GM21381 (cell line): ENCODE measurements at regions not wholly inside any gene's neighbourhood (a gene's known extent, or its start where the extent isn't known, plus 50 kb on each side); places are given as distances from the start of the nearest gene placed in this dataset.

Source experiments
- ATAC-seq: cut with Tn5 transposase; IDR thresholded peaks from one replicate; pipeline ENCODE4 v1.9.1; 2021; ENCODE audit warnings: mild to moderate bottlenecking, moderate library complexity; ENCODE audit not compliant: unreplicated experiment

GRCh38 chr18:22838221-22838620 is 94.9 kb upstream of the RBBP8 start:
- ATAC-seq, result no peak

- ATAC-seq, result no peak
Observed at GRCh38 chr18:22838639-22839277, 94.4 kb upstream of the RBBP8 start.

- no peak for ATAC-seq
Observed at GRCh38 chr18:22839340-22839821, 93.7 kb upstream of the RBBP8 start.

GRCh38 chr18:22840606-22841144 is 92.5 kb upstream of the RBBP8 start:
- no peak for ATAC-seq

- ATAC-seq, result no peak
Observed at GRCh38 chr18:22841840-22842239, 91.3 kb upstream of the RBBP8 start.

GRCh38 chr18:22844190-22844589 is 88.9 kb upstream of the RBBP8 start:
- ATAC-seq, result no peak

GRCh38 chr18:22844628-22845027 is 88.5 kb upstream of the RBBP8 start:
- ATAC-seq, result no peak

GRCh38 chr18:22846088-22846683 is 86.9 kb upstream of the RBBP8 start:
- no peak for ATAC-seq

- no peak for ATAC-seq
Observed at GRCh38 chr18:22846697-22847096, 86.4 kb upstream of the RBBP8 start.

- ATAC-seq, result no peak
Observed at GRCh38 chr18:22847392-22847791, 85.7 kb upstream of the RBBP8 start.

- ATAC-seq, result no peak
Observed at GRCh38 chr18:22847867-22848451, 85.2 kb upstream of the RBBP8 start.

- ATAC-seq, result no peak
Observed at GRCh38 chr18:22848615-22849014, 84.5 kb upstream of the RBBP8 start.

- no peak for ATAC-seq
Observed at GRCh38 chr18:22856870-22857269, 76.3 kb upstream of the RBBP8 start.

- no peak for ATAC-seq
Observed at GRCh38 chr18:22858121-22858520, 75.0 kb upstream of the RBBP8 start.

- ATAC-seq, result no peak
Observed at GRCh38 chr18:22860807-22861206, 72.3 kb upstream of the RBBP8 start.

- no peak for ATAC-seq
Observed at GRCh38 chr18:22865354-22866116, 67.6 kb upstream of the RBBP8 start.

GRCh38 chr18:22868831-22869230 is 64.3 kb upstream of the RBBP8 start:
- no peak for ATAC-seq

GRCh38 chr18:22871809-22872525 is 61.2 kb upstream of the RBBP8 start:
- ATAC-seq, result no peak

GRCh38 chr18:22872900-22873537 is 60.1 kb upstream of the RBBP8 start:
- ATAC-seq, result no peak

- ATAC-seq, result no peak
Observed at GRCh38 chr18:22879293-22879692, 53.8 kb upstream of the RBBP8 start.
